Gastrocnemius medialis (tissue), 4 donors: ENCODE measurements at regions not wholly inside any gene's neighbourhood (a gene's known extent, or its start where the extent isn't known, plus 50 kb on each side); places are given as distances from the start of the nearest gene placed in this dataset.

Experiments used
- ATAC-seq, 2 donors: fragments of 150-250 bp; one replicate each; pipeline ENCODE4 v1.9.1; 2016
- DNase-seq, 2 donors: peaks; one replicate each; pipeline ENCODE4 v3.0.0-alpha.2; 2019
- H3K27ac ChIP-seq, 4 donors: fragments of 200-600 bp; sonication (generic); 1 replicate in 1 of 4; 2 replicates in 3 of 4; pipeline ENCODE4 v1.5.1; 2016 to 2018; ENCODE audit warnings: mild to moderate bottlenecking in 2 of 4, moderate library complexity in 1 of 4
- H3K27me3 ChIP-seq, 3 donors: fragments of 200-600 bp; sonication (generic) in 2 of 3; 1 replicate in 1 of 3; 2 replicates in 2 of 3; pipeline versions ENCODE4 v1.5.1 to v1.6.0; 2016 to 2019; ENCODE audit warnings: mild to moderate bottlenecking in 1 of 3, moderate library complexity in 1 of 3
- H3K36me3 ChIP-seq, 2 donors: fragments of 200-600 bp; sonication (generic) in 1 of 2; one replicate each; pipeline ENCODE4 v1.5.1; 2017 to 2018
- H3K4me1 ChIP-seq, 2 donors: fragments of 200-600 bp; sonication (generic) in 1 of 2; one replicate each; pipeline ENCODE4 v1.5.1; 2016 to 2017; ENCODE audit warnings: mild to moderate bottlenecking in 2 of 2
- H3K4me3 ChIP-seq, 4 donors: fragments of 200-600 bp; sonication (generic) in 3 of 4; 1 replicate in 1 of 4; 2 replicates in 3 of 4; pipeline ENCODE4 v1.5.1; 2016 to 2019; ENCODE audit warnings: mild to moderate bottlenecking in 2 of 4
- H3K9me3 ChIP-seq, 3 donors: fragments of 200-600 bp; sonication (generic) in 2 of 3; 1 replicate in 1 of 3; 2 replicates in 2 of 3; pipeline ENCODE4 v1.5.1; 2016 to 2019
- CTCF ChIP-seq, 5 experiments: fragments of 450-650 bp in 3 of 5; fragments of 200-600 bp in 2 of 5; sonication (generic) in 2 of 5; IDR thresholded peaks in 4 of 5; conservative IDR thresholded peaks in 1 of 5; 1 replicate in 4 of 5; 2 replicates in 1 of 5; pipeline ENCODE4 v1.5.1; 2016 to 2019; ENCODE audit warnings: antibody characterized with exemption in 5 of 5, mild to moderate bottlenecking in 3 of 5, moderate library complexity in 3 of 5
- POLR2A ChIP-seq, 2 donors: fragments of 450-650 bp; IDR thresholded peaks; one replicate each; pipeline ENCODE4 v1.6.1; 2017; ENCODE audit warnings: antibody characterized with exemption in 2 of 2, mild to moderate bottlenecking in 2 of 2, moderate library complexity in 2 of 2
- in situ Hi-C, 4 donors: fragments of 200-750 bp; cut with MboI; loops; one replicate each; pipeline versions ENCODE4 v1.15.0 to v1.8.0; 2017; ENCODE audit warnings: low sequenced_read_pairs in 4 of 4
- intact Hi-C: fragments of 100-400 bp; cut with DNase I; formaldehyde crosslinking; loops from one replicate; pipeline ENCODE4 v1.15.1; 2023; ENCODE audit warnings: low total_unique reads

GRCh38 chr3:30289324-30289723, 317.1 kb upstream of the TGFBR2 start:
- intact Hi-C loops (loop anchor here (5.0 to 10.0 kb wide), 2 partner anchors 57 to 405 kb away; no protein-coding TSS in a partner anchor), in situ Hi-C loops (no loop called here)
- Histone ChIP-seq H3K27ac (no peak overlapping the region), H3K4me1 (peaks cover 12 to 29% of the 10 kb centered on the region in 2 donors), H3K4me3 (no peak overlapping the region), H3K36me3 (no peaks in the 10 kb centered on the region), H3K27me3 (no peaks in the 10 kb centered on the region), H3K9me3 (no peaks in the 10 kb centered on the region)
- DNase-seq (no peak), ATAC-seq (no peak)
- TF ChIP-seq CTCF (IDR thresholded peaks at IDR 0.05 in 4 of 5, conservative IDR thresholded peaks at IDR 0.05 in 1 of 5) (no peak), POLR2A (IDR thresholded peaks at IDR 0.05) (no peak)

GRCh38 chr3:30289766-30290165, 316.6 kb upstream of the TGFBR2 start:
- H3K4me3 ChIP-seq = no peak overlapping the region
- ATAC-seq = no peak
- in situ Hi-C loops (no loop called here), intact Hi-C loops (loop anchor here (5.0 to 10.0 kb wide), 2 partner anchors 57 to 405 kb away; no protein-coding TSS in a partner anchor)
- no peaks in the 10 kb centered on the region for H3K9me3 ChIP-seq
- no peak for TF ChIP-seq POLR2A (IDR thresholded peaks at IDR 0.05)
- no peak for TF ChIP-seq CTCF (IDR thresholded peaks at IDR 0.05 in 4 of 5, conservative IDR thresholded peaks at IDR 0.05 in 1 of 5)
- DNase-seq = no peak
- no peak overlapping the region for H3K27ac ChIP-seq
- H3K27me3 ChIP-seq = no peaks in the 10 kb centered on the region
- no peaks in the 10 kb centered on the region for H3K36me3 ChIP-seq
- H3K4me1 ChIP-seq = peaks cover 12 to 29% of the 10 kb centered on the region in 2 donors

- Histone ChIP-seq H3K4me3 (no peak overlapping the region), H3K4me1 (peaks cover 12 to 25% of the 10 kb centered on the region in 2 donors), H3K36me3 (no peaks in the 10 kb centered on the region), H3K27me3 (no peaks in the 10 kb centered on the region), H3K9me3 (no peaks in the 10 kb centered on the region), H3K27ac (no peak overlapping the region)
- TF ChIP-seq POLR2A (IDR thresholded peaks at IDR 0.05) = no peak
- TF ChIP-seq CTCF (IDR thresholded peaks at IDR 0.05 in 4 of 5, conservative IDR thresholded peaks at IDR 0.05 in 1 of 5) = no peak
- in situ Hi-C loops = no loop called here
- ATAC-seq = no peak
- intact Hi-C loops = no loop called here
- no peak for DNase-seq
Measured at GRCh38 chr3:30290479-30290878, 315.9 kb upstream of the TGFBR2 start.

DNA sequence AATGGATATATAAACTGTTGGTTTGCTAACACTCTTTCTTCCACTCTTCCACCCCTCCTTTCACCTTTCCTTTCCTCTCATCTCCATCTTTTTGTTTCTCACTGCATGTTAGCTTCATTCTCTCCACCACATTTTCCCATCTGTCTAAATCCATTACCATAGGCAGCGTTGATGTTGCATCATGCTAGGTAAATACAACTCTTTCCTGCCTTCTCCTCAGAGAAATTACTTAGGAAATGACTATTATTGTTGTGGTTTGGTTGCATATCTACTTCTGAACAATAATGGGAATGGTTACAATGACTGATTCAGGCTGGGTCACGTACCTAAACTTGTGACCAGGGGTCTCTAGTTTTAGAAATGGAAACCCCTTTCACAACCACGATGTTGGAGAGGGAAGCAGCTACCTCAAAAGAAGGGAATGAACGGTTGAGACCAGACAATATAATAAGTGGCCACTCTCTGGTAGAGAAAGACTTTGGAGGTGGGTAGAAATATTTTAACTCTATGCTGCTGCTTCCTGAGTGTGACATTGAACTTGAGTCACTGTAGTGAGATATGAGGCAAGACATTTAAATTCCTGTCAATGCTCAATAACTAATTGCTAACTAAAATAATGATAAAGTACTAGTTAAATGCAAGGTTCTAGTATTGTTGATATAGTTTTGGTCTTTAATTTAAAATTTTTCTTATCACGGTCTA, 314.1 kb upstream of the TGFBR2 start:
- intact Hi-C loops (no loop called here), in situ Hi-C loops (no loop called here)
- H3K27me3 ChIP-seq = no peaks in the 10 kb centered on the region
- DNase-seq = no peak
- peaks cover 0 to 8% of the 10 kb centered on the region in 2 donors for H3K4me1 ChIP-seq
- TF ChIP-seq CTCF (IDR thresholded peaks at IDR 0.05 in 4 of 5, conservative IDR thresholded peaks at IDR 0.05 in 1 of 5) (no peak), POLR2A (IDR thresholded peaks at IDR 0.05) (no peak)
- ATAC-seq = no peak
- no peaks in the 10 kb centered on the region for H3K9me3 ChIP-seq
- no peaks in the 10 kb centered on the region for H3K36me3 ChIP-seq
- no peak overlapping the region for H3K4me3 ChIP-seq
- no peak overlapping the region for H3K27ac ChIP-seq
